Endodermal cell (in vitro differentiated cells): ENCODE measurements at regions not wholly inside any gene's neighbourhood (a gene's known extent, or its start where the extent isn't known, plus 50 kb on each side); places are given as distances from the start of the nearest gene placed in this dataset.

Source experiments
- DNase-seq: peaks from one replicate; pipeline ENCODE4 v3.0.0-alpha.2; 2017
- H3K27ac ChIP-seq: 2 replicates; pipeline ENCODE4 v1.5.1; 2013; ENCODE audit warnings: mild to moderate bottlenecking, low read depth, low read length, moderate library complexity
- H3K27me3 ChIP-seq: 2 replicates; pipeline ENCODE4 v1.6.1; 2013; ENCODE audit warnings: mild to moderate bottlenecking, low read length, moderate library complexity; ENCODE audit not compliant: insufficient read depth, control insufficient read depth, poor library complexity, severe bottlenecking
- H3K36me3 ChIP-seq: 2 replicates; pipeline ENCODE4 v1.7.0; 2013; ENCODE audit warnings: mild to moderate bottlenecking, low read length, moderate library complexity; ENCODE audit not compliant: control insufficient read depth, insufficient read depth
- H3K4me1 ChIP-seq: one replicate; pipeline ENCODE4 v1.7.0; 2013; ENCODE audit warnings: low read length; ENCODE audit not compliant: control insufficient read depth, insufficient read depth
- H3K4me3 ChIP-seq: 2 replicates; pipeline ENCODE4 v1.5.1; 2013; ENCODE audit warnings: mild to moderate bottlenecking, low read length, moderate library complexity
- H3K9ac ChIP-seq: 2 replicates; pipeline ENCODE4 v1.6.1; 2013; ENCODE audit warnings: mild to moderate bottlenecking, low read length, moderate library complexity; ENCODE audit not compliant: poor library complexity, severe bottlenecking; ENCODE audit errors: extremely low read depth
- H3K9me3 ChIP-seq: 2 replicates; pipeline ENCODE4 v1.6.1; 2013; ENCODE audit warnings: mild to moderate bottlenecking, low read length, moderate library complexity; ENCODE audit not compliant: control insufficient read depth
- H3K27ac Mint-ChIP-seq: 2 replicates; pipeline ENCODE4 v1.8.0; 2020; ENCODE audit warnings: mixed read lengths
- H3K27me3 Mint-ChIP-seq: 2 replicates; pipeline ENCODE4 v1.8.0; 2021; ENCODE audit warnings: mild to moderate bottlenecking, mixed read lengths; ENCODE audit not compliant: insufficient read depth
- H3K36me3 Mint-ChIP-seq: 2 replicates; pipeline ENCODE4 v1.8.0; 2020; ENCODE audit warnings: low read depth, mixed read lengths
- H3K4me1 Mint-ChIP-seq: 2 replicates; pipeline ENCODE4 v1.8.0; 2020; ENCODE audit warnings: mixed read lengths
- H3K4me3 Mint-ChIP-seq: 2 replicates; pipeline ENCODE4 v1.8.0; 2020; ENCODE audit warnings: mild to moderate bottlenecking, moderate library complexity, mixed read lengths
- H3K9me3 Mint-ChIP-seq: 2 replicates; pipeline ENCODE4 v1.8.0; 2020; ENCODE audit warnings: mild to moderate bottlenecking, mixed read lengths
- WGBS, 2 experiments: methylation state at CpG; one replicate each; pipeline versions ENCODE4 v1.1.5 to v1.1.7; 2013; ENCODE audit warnings: missing lambda C conversion rate in 2 of 2, mixed read lengths in 1 of 2; ENCODE audit not compliant: insufficient coverage in 1 of 2, insufficient read length in 1 of 2; 5-methylcytosine and 5-hydroxymethylcytosine counted together
- TF ChIP-seq, protein P1 (sequence below): fragments of 200-600 bp; sonication (generic); conservative IDR thresholded peaks from 2 replicates; pipeline ENCODE4 v1.5.0; 2021; ENCODE audit warnings: antibody characterized with exemption, mild to moderate bottlenecking

DNA sequence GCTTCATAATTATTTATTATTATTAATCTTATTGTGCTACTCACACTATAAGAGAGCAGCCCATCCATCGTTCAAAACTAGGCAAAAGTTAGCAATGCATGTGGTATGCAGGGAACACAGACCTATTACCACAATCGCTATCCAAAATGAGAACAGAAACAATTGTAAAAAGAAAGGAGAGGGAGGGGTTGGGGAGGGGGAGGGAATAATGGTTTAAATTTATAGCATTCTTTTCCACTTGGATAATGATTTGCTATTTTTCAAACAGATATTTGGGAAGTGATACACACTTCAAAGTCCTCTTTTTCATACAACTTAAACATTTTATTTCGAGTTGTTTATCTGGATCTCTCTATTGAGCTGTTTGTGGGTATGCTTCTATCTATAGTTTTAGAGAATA is 248.6 kb upstream of the SOX5 start:
- Mint-ChIP-seq H3K27me3 (no peaks in the 10 kb centered on the region), H3K36me3 (peaks cover 2% of the 10 kb centered on the region), H3K4me3 (no peak overlapping the region), H3K4me1 (peaks cover 14% of the 10 kb centered on the region), H3K27ac (no peak overlapping the region), H3K9me3 (peaks cover 7% of the 10 kb centered on the region)
- no peak overlapping the region for H3K4me3 ChIP-seq
- no peak for DNase-seq
- no peaks in the 10 kb centered on the region for H3K36me3 ChIP-seq
- TF ChIP-seq, protein P1, sequence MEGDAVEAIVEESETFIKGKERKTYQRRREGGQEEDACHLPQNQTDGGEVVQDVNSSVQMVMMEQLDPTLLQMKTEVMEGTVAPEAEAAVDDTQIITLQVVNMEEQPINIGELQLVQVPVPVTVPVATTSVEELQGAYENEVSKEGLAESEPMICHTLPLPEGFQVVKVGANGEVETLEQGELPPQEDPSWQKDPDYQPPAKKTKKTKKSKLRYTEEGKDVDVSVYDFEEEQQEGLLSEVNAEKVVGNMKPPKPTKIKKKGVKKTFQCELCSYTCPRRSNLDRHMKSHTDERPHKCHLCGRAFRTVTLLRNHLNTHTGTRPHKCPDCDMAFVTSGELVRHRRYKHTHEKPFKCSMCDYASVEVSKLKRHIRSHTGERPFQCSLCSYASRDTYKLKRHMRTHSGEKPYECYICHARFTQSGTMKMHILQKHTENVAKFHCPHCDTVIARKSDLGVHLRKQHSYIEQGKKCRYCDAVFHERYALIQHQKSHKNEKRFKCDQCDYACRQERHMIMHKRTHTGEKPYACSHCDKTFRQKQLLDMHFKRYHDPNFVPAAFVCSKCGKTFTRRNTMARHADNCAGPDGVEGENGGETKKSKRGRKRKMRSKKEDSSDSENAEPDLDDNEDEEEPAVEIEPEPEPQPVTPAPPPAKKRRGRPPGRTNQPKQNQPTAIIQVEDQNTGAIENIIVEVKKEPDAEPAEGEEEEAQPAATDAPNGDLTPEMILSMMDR: no peak
- H3K9me3 ChIP-seq: peaks cover 3% of the 10 kb centered on the region
- no peaks in the 10 kb centered on the region for H3K4me1 ChIP-seq
- WGBS, 2 experiments: 70% methylated on average over 2 of the region's 3 CpGs; no CpG with 5 or more reads in 1 of the 2 experiments
- H3K27ac ChIP-seq: no peak overlapping the region
- no peak overlapping the region for H3K9ac ChIP-seq
- H3K27me3 ChIP-seq: no peaks in the 10 kb centered on the region

DNA sequence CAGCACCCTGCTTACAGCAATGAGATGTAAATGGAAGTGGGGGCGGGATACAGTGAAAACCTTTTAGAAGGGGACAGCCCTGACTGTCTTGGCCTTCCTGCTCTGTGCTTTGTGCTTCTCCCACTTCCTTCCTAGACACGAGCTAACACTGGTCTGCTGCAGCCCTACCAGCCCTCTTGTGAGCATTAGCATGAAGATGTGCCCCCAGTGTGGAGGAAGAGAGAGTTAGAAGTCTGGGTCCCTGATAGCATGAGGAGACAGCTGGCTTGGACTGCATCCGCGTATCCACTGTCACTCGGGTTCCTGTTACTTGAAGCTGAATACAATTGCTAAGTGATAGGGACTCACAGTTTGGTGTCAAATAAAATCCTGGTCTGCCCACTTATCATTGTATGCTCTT is 248.1 kb upstream of the SOX5 start:
- Mint-ChIP-seq H3K27me3 (no peaks in the 10 kb centered on the region), H3K27ac (no peak overlapping the region), H3K36me3 (peaks cover 2% of the 10 kb centered on the region), H3K4me1 (peaks cover 14% of the 10 kb centered on the region), H3K9me3 (peaks cover 2% of the 10 kb centered on the region), H3K4me3 (no peak overlapping the region)
- no peaks in the 10 kb centered on the region for H3K27me3 ChIP-seq
- H3K4me3 ChIP-seq: no peak overlapping the region
- TF ChIP-seq, protein P1: no peak
- H3K4me1 ChIP-seq: no peaks in the 10 kb centered on the region
- DNase-seq: peak; percentile 71
- no peaks in the 10 kb centered on the region for H3K36me3 ChIP-seq
- 61 to 63% methylated on average over 3 to 5 of the region's 5 CpGs for WGBS, 2 experiments
- H3K9me3 ChIP-seq: no peaks in the 10 kb centered on the region
- no peak overlapping the region for H3K27ac ChIP-seq
- H3K9ac ChIP-seq: no peak overlapping the region

DNA sequence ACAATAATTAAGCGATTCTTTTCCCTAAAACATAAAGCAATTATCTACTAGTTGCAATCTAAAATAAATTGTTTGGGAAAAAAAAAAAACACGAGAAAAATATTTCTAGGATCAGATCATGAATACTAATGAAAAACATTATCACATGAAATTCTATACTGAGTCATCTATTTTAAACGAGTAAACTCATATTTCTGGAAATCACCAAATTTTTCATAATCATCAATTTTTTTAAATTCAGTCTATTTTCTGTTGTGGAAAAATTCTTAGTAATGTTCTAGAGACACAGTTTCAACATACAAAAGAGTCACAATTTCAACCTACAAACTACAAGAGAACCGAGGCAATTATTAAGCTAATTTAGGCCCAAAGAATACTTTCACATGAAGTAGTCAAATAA is 245.6 kb upstream of the SOX5 start:
- H3K27me3 ChIP-seq: no peaks in the 10 kb centered on the region
- H3K9me3 Mint-ChIP-seq: no peaks in the 10 kb centered on the region
- H3K4me3 Mint-ChIP-seq: no peak overlapping the region
- H3K27ac ChIP-seq: no peak overlapping the region
- H3K27ac Mint-ChIP-seq: no peak overlapping the region
- no peaks in the 10 kb centered on the region for H3K36me3 Mint-ChIP-seq
- no peak overlapping the region for H3K9ac ChIP-seq
- peaks cover 7% of the 10 kb centered on the region for H3K4me1 ChIP-seq
- DNase-seq: no peak
- H3K36me3 ChIP-seq: no peaks in the 10 kb centered on the region
- H3K4me1 Mint-ChIP-seq: peaks cover 21% of the 10 kb centered on the region
- no peaks in the 10 kb centered on the region for H3K27me3 Mint-ChIP-seq
- TF ChIP-seq, protein P1: no peak
- 100% methylated on average over 2 of the region's 4 CpGs; no CpG with 5 or more reads in 1 of the 2 experiments for WGBS, 2 experiments
- no peak overlapping the region for H3K4me3 ChIP-seq
- no peaks in the 10 kb centered on the region for H3K9me3 ChIP-seq
